Fibroblast of skin of right biceps (primary cell): ENCODE measurements at regions not wholly inside any gene's neighbourhood (a gene's known extent, or its start where the extent isn't known, plus 50 kb on each side); places are given as distances from the start of the nearest gene placed in this dataset.

ENCODE experiments used
- DNase-seq: peaks from one replicate; pipeline ENCODE4 v3.0.0-alpha.2; 2013

DNA sequence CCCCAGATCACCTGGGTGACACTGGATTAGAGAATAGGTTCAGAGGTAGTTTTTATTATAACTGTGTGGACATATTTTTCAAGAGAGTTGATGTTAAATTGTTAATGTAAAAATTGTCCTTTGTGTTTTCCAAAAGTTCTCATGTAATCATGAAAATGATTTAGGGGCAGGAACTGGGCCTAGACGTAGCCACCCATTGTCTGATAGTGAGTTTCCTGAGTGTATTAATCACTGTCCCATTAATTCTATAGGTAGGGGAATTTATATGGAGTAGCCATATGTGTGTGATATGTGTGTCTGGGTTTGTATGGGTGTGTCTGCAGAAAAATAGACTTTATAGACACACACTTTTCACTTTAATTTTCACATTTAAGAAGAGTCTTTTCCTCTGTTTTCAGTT lies 144.6 kb upstream of the RAI14 start:
- DNase-seq = no peak

DNA sequence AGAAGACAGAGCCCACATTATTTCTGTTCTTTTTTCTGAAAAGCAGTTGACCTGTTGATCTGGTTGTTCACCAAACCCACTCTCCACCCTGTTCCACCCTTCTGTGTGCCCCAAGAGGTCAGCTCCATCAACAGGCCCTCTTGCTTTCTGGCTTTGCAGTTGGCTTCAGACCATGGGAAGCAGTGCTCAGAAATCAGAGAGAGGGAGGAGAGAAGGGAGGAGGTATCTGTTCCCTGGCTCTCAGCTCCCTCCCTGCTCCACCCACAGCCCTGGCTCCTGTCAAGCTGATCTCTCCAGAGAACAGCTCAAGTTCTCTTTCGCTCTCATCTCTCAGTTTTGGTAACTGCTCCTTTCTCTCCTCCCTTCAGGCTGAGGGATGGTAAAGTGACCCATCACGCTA lies 144.2 kb upstream of the RAI14 start:
- DNase-seq = no peak

DNA sequence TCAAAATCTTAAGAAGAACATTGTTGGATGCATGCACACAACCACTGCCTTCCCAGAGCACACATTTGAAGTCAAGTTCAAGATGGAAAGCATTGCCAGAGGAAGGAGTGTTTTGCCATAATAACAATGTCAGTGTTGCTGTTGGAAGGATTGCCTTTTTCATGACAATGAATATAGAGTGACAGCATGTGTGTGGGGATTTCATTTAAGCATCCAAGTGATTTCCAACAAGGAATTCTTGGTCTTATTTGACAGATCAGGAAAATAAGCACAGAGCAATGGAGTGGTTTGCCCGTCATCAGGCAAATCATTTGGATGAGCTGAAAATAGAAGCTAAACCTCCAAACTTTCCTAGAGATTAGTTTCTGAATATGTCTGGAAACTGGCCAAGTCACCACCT lies 140.0 kb upstream of the RAI14 start:
- DNase-seq = no peak

DNA sequence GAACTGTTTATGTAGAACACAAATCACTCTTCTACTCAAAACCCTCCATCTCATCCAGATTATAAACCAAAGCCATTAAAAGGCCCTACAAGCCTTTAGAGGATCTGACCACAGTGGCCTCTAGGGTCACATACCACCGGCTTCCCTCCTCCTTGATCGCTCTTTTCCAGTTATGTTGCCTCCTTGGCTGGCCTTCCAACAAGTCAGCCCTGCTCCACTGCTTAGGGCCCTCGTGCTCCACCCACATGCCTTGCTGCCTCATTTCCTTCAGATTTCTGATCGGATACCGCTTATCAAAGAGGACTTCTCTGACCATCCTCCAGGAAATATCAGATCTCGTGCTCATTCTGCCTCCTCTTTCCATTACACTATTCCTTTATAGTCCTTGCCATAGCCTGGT lies 139.4 kb upstream of the RAI14 start:
- no peak for DNase-seq

DNA sequence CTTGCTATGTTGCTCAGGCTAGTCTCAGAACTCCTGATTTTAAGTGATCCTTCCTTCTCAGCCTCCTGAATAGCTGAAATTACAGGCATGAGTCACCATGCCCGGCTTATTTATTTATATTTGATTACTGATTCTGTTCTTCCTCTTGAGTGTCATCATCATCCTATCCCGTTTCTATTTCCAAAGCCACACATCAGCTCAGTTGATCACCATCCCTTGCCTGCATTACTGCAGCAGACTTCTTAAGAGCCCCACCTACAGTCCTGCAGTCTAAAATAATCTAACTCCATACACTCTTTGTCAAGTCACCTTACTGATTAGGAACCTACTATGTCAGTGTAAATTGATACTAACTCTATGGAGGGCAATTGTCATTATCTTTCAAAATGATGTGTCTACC lies 138.9 kb upstream of the RAI14 start:
- DNase-seq = peak; percentile 71

DNA sequence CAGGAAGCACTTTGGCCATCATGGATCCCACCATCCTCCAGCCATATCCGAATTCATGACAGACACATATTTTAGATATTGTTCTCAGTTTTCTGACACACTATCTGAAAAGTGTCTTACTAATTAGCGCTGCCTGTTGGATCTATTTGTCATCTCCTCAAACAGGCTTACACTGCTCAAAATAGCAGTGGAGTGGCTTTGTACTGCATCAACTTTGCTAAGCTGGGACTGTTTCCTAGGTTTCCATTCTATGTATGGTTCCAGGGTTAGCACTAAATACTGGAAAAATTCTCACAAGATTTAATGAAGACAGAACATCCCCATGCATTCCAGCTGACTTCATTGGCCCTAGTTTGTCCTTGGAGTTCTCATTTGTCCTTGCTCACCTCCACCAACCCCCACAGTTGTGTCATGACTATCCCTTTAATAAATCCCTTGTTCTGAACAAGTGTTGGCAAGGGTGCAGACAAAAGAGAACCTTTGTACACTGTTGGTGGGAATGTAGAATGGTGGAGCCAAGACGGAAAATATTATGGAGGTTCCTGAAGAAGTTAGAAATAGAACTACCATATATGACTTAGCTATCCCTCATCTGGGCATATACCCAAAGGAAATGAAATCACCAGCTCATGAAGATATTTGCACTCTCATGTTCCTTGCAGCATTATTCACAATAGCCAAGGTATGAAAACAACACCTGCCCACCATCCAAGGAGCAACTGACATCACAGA lies 136.5 kb upstream of the RAI14 start:
- peak; percentile 58 for DNase-seq

DNA sequence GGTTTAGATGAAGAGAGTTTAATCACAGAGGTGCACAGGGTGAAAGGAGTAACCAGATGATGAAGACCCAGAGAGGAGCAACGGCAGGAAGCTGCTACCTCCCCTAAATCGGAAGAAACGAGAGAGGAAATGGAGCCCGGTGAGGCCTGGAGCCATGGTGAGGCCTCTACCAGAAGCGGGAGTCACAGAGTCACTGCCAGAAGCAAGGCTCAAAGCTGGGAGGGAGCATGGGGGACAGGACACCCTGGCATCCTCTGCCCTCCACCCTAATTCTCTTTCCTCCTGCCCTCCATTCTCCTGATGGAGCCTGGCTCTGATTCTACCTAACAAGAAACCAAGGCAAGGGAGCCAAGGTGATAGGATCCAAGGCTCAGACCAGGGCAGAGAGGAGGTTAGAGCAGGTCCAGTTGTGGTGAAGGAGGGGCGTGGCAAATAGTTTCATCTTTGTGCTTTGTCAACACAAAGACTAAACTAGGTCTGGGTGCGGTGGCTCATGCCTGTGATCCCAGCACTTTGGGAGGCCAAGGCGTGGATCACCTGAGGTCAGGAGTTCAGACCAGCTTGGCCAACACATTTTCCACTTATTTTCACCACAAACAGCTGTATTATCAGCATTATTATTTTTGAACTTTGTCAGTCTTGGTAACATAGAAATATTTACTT lies 134.4 kb upstream of the RAI14 start:
- DNase-seq = no peak

DNA sequence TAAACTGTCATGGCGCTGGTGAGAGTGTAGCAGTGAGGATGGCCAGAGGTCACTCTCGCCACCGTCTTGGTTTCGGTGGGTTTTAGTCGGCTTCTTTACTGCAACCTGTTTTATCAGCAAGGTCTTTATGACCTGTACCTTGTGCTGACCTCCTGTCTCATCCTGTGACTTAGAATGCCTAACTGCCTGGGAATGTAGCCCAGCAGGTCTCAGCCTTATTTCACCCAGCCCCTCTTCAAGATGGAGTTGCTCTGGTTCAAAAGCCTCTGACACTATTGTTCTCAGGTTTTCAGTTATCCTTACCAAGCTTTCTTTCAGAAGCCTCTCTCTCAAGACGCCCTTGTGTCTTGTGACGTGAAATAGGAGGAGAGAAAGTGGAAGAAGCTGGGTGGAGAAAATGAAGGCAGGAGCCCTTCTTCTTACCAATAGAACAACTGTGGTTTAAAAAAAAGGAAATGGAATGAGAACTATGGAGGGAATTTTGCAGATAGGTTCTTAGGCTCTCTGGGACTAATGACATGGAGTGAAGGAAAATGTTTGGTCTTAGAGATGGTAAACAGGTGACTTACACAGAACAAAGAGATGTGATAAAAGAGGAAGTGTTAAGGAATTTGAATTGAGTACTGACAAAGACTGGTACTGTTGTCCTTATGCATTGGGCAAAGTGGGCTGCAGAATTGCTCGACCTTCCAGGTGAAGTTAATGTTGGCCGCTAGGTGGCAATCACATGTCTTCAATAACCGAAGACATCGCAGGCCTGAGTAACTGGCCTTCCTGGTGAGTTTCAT lies 133.3 kb upstream of the RAI14 start:
- peak; percentile 87 for DNase-seq

DNA sequence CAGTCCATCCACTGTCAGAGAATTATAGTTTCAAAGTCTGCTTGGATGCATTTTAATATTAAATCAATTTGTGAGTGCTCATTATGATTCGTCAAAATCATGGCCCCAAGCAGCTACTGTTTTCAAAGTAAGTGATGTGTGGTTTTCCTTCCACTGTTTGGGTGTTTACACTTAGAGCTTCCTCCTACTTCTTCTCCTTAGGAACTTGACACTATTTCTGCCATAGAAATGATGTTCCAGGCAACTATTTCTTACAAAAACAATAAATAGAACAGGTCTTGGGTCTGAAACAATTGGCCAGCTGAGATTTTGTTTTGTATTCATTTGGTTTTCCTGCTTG lies 132.8 kb upstream of the RAI14 start:
- DNase-seq = no peak

DNA sequence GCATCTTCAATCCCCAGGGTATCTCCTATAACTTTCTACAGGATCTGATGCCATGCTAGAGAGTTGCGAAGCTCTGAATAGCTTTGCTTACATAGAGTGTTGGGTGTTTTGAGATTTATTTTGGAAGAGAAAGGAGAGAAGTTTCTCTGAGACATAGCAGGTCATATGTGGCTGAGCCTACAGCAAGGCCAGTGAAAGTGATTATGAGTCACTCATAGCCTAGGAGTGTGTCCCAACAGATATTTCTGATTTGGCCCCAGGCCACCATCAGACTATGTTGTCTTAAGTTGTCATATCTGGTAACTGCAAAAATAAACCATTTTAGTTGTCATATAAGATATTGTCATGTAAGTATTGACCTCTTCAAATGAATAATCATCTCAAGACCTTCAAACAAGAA lies 132.0 kb upstream of the RAI14 start:
- peak; percentile 88 for DNase-seq

DNA sequence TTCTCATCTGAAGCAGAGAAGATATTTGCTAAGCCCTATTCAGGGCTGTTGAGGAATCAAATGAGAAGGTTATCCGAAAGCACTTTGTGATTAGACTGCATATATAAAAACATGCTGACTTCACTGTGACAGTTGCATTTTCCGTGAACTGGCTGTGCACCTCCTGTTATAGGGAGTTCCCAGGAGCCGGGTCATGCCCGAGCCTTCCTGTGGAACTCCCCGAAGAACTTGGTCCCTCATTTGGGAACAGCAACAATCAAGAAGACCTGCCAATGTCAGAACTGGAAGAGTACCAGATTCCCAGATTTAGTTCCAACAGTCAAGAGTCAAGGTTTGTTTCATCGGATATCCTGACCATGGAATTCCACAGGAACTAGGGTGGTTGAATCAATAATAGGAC lies 130.4 kb upstream of the RAI14 start:
- no peak for DNase-seq

DNA sequence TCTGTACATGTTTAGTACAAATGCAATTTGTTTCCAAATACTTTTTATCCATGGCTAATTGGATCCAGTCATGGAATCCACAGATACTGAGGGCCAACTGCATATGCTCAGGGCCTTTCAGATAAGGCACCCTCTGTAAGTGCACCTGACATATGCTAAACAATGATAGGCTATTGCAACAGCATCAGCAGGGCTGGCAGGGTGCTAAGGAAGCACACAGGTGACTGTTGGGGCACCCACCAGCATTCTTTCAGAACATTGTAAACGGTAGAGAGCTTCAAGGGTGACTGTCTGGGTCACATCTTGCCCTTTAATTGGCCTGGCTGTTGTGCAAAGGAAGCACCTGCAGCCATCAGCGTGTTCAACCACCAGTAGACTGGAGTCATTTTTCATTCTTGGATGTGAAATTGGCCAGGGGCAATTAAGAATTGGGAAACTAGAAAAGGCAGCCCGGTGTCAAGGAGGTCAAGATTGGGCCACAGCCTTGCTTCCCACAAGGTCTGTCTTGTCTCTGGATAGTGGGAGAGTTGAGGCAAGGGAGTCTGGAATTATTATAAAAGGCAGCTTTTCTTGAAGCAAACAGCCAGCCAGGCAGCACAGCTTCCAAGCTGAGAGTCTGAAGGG lies 129.3 kb upstream of the RAI14 start:
- no peak for DNase-seq

DNA sequence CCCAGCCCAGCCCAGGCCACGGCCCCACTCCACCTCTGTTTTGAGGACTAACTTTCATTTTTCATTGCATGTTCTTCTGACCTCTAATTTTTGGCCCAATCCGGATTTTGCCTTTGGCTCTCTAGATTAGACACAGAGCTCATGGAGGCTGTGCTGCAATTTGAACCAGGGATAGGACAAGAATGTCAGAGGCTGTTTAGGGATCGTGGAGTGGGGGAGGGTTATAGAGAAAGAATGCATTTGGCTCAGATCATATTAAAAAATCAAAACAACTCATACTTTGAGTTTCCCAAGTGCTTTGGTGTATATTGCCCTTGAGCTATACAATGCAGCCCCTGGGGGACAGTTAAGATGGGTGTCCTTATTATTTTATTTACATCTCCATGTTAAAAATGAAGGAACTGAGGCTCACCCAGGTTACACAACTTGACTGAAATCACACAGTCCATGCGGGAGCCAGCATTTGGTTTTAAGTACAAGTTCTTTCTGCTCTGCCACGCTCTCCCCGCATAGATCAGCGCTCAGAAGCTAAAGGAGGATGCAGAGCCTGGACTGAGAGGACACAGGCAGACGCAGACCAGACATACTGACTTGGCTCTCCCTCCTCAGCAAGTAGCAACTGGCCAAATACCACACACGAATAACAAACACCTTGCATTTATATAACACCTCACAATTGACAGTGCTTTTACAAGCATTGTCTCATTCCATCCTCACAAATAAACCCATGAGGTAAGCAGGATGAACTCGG lies 126.4 kb upstream of the RAI14 start:
- DNase-seq = peak; percentile 55

DNA sequence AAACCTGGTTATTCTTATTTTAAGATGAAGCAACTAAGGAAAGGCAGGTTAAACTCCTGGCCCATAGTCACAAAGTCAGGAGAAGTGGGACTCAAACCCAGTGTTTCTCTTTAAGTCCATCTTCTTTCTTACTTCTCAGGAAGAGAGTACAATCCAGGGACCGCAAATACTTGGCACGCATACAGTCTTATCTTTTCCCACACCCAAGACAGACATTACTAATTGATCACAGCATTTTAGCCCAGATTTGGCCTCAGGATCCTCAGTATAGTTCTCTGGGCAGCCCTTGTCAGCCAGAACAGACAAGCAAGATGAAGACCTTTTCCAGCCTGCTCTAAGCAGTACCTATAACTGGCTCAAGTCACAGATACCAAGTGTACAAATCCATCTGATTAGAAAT lies 125.5 kb upstream of the RAI14 start:
- peak; percentile 53 for DNase-seq

DNA sequence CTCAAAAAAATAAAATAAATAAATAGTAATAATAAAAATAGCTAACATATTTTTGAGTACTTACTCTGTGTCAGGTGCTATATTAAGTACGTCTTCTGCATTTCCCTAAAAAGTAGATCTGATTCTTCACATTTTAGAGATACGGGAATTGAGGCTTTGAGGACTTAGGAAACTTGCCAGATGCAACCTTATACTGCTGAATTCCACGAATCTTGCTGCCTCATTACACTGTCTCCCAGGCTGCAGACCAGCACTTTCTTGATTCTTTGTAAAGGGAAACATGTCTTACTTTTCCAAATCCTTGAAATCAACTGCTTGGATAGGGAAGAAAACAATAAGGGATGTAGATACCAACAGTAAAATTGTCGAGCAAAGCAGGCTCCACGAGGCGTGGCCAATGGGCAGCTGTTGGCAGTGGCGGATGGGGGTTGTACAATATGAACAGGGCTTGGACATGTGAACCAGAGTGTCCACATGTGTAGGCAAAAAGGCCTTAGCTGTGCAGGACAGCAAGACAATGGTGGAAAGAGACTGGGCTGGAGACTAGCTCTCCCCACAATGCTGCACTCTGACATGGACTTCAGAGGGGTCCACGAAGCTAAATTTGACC lies 124.3 kb upstream of the RAI14 start:
- peak; percentile 72 for DNase-seq

DNA sequence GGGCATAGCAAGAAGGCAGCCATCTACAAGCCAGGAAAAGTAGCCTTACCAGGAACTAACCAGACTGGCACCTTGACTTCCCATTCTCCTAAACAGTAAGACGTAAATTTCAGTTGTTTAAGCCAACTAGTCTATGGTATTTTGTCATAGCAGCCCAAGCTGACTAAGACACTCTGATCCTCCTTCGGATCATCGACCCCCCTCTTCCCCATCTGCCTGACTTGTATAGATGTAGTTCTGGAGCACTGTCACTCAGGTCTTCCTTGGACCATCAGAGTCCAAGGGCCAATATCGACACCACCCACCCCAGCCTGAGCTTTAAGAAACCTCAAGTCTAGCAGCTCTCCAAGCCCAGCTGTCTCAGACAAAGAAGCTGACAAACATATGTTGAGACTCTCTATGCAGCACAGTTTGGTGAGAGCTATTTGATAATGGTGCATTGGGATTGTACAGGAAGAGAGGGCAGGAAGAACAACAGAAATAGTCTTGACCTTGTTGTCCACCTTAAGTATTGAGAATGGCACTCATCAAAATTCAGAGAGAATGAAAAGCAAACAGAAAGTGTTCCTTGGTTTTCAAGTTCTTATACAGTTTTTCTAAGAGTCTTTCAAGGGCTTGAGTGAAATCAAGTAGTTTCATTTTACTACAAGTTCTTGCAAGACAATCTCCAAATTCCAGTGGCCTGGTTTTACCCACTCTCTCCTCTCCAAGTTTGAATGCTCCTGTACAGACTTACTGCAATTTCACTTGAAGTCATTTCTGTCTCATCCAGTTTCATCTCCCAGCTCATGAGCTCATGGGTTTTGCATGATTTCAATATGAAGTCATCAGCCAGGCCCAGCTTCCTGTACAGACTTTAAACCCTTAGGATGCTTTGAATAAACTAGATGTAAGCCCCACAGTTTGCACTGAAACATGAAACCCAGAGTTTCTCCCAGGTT lies 122.3 kb upstream of the RAI14 start:
- peak; percentile 94 for DNase-seq

DNA sequence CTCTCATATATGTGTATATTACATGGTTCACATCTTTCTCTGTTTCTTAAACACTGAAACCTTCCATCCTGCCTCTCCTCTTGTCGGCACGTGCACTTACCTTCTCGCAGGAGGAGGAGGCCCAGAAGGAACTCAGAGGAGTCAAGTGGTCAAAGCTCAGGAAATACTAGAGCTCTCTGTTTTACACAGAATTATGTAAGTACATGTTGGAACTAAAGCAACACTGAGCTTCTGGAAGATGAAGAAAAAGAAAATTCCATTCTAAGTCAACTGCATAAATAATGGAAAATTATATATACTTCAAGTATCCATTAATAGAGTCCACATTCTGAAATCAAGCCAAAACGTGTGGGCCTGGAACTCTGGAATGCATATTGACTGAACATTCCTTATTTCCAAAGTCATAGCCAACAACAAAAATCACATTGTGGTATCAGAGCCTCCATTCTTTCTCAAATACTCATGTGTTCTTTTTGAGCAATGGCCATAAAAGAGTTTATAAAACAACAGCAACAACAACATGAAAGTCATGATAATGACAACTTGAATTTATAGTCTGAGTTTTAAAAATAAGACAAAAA lies 121.5 kb upstream of the RAI14 start:
- peak; percentile 97 for DNase-seq

DNA sequence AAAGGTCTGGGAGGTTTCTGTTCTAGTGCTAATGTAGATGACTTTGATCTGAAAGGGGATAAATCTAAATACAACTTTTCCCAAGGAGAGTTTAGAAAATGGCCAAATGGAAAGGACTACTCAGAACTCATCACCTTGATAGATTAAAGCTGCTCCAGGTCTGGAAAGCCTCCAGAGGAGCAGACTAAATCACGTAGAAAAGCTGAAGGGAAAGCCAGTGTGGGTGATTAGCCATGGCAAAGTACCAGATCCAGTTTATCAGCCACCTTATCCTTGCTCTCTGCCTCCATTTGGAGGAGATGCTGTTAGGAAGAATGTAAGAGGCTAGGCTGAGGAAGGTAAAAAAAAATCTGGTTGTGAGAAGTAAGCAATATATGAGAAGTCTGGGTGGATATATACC lies 120.7 kb upstream of the RAI14 start:
- DNase-seq = peak; percentile 34

DNA sequence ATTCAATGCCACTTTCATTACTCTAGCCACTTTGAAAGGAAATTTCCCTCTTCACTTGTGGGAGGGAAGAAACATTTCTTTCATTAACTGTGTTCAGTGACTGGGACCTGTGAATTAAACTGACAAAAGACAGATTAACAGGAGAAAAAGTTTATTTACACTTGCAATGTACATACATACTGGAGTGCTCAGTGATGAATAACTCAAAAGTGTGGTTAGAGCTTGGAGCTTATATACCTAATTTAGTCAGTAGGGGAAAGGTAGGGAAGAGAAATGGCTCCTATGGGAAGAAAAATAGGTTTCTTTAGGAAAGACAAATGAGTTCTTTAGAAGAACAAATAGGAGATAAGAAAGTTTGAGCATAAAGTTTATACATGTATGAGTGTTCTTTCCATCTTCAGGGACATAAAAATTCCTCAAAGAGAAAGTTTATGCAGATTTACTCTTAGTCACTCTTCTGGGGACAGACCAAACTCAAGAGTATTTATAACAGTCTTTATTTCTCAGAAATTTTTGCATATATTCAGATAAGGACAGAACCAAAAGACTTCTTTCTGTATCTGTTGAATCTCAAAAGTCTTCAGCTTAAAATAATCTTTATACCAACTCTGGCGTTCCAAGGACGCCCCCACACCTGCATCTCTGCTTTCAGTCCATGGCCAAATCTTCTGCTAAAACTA lies 120.0 kb upstream of the RAI14 start:
- no peak for DNase-seq

DNA sequence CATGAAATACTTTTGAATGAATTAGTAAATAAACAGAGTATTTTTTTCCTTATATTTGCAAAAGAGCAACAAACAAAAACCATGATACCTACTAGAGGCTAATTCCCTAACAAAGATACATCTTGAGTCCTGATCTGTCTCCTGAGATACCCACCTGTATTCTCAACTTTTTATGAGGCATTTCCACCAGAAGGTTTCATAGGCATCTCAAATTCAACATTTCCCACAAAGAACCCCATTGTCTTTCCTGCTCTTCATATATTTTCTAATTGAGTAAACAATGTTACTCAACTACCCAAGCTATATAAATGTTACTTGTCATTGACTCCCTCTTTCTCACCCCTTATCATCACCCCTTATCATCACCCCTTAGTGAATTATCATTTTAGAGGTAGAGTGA lies 119.4 kb upstream of the RAI14 start:
- DNase-seq = no peak
